Erythroblast (primary cell): ENCODE measurements at regions not wholly inside any gene's neighbourhood (a gene's known extent, or its start where the extent isn't known, plus 50 kb on each side); places are given as distances from the start of the nearest gene placed in this dataset.

Experiments
- GATA1 ChIP-seq: IDR thresholded peaks from 2 replicates; pipeline ENCODE4 v1.6.1; 2011; ENCODE audit warnings: low read depth, mild to moderate bottlenecking, control low read depth, low read length, moderate library complexity
- POLR2A ChIP-seq: IDR thresholded peaks from 2 replicates; pipeline ENCODE4 v1.6.1; 2011; ENCODE audit warnings: mild to moderate bottlenecking, low read length

DNA sequence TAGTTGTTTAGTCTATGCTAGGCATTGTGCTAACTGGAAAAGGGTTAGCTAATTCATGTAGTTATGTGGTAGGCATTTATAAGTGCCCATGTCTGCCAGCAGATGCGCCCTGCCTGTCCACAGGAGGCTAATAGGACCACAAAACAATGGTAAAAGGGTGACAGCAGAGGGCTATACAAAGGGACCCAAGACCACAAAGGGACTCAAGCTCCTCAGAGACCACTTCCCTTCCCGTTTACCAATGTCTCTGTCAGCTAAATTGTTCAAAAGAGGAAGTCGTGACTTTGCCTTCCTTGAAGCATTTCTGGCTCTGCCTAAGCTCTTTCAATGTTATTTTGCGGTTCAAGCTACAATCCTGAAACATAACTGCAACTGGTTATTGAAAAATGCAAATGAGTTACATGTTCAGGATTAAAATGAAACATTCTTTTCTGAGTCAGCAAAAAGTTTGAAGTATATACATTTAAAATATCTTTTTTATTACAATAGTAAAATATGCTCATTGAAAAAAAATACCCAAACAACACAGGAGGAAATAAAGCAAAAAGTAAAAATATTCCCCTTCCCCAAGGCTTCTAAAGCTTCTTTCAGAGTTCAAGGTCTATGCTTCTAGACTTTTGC lies 149.2 kb downstream of the MAF start:
- TF ChIP-seq POLR2A (no peak), GATA1 (no peak)
